Subcutaneous abdominal adipose tissue (tissue), 5 donors: ENCODE measurements at regions not wholly inside any gene's neighbourhood (a gene's known extent, or its start where the extent isn't known, plus 50 kb on each side); places are given as distances from the start of the nearest gene placed in this dataset.

Source experiments
- H3K27ac ChIP-seq: one replicate; pipeline ENCODE4 v1.7.0; 2013; ENCODE audit warnings: low read depth, mild to moderate bottlenecking, inconsistent platforms, low read length, moderate library complexity
- H3K27me3 ChIP-seq, 5 donors: one replicate each; pipeline ENCODE4 v1.7.0; 2013; ENCODE audit warnings: low read length in 5 of 5, inconsistent platforms in 1 of 5; ENCODE audit not compliant: control insufficient read depth in 5 of 5, insufficient read depth in 4 of 5
- H3K36me3 ChIP-seq, 5 donors: one replicate each; pipeline ENCODE4 v1.7.0; 2013; ENCODE audit warnings: low read length in 5 of 5; ENCODE audit not compliant: control insufficient read depth in 5 of 5, insufficient read depth in 5 of 5
- H3K4me1 ChIP-seq, 5 donors: one replicate each; pipeline ENCODE4 v1.7.0; 2013; ENCODE audit warnings: low read length in 5 of 5, mild to moderate bottlenecking in 3 of 5, moderate library complexity in 1 of 5; ENCODE audit not compliant: control insufficient read depth in 5 of 5, insufficient read depth in 5 of 5
- H3K4me3 ChIP-seq, 5 donors: one replicate each; pipeline ENCODE4 v1.7.0; 2013; ENCODE audit warnings: low read length in 5 of 5, low read depth in 1 of 5
- H3K9ac ChIP-seq, 5 donors: one replicate each; pipeline ENCODE4 v1.7.0; 2013; ENCODE audit warnings: low read length in 5 of 5, mild to moderate bottlenecking in 4 of 5, moderate library complexity in 3 of 5
- H3K9me3 ChIP-seq, 5 donors: one replicate each; pipeline ENCODE4 v1.7.0; 2013; ENCODE audit warnings: low read length in 5 of 5; ENCODE audit not compliant: control insufficient read depth in 5 of 5
- donor health status: healthy.
- donor health status: healthy.
- donor health status: healthy.
- donor health status: healthy.
- donor health status: healthy.

GRCh38 chr13:73440296-73440895 is 381.6 kb downstream of the KLF5 start:
- H3K4me3 ChIP-seq: peak overlapping the region in 4 of 5 donors; percentile 11 to 30 (median 17)
- no peak overlapping the region for H3K27ac ChIP-seq
- H3K4me1 ChIP-seq: no peaks in the 10 kb centered on the region
- peaks cover 14 to 62% (median 53%) of the 10 kb centered on the region in 5 donors for H3K9me3 ChIP-seq
- H3K9ac ChIP-seq: no peak overlapping the region
- no peaks in the 10 kb centered on the region for H3K27me3 ChIP-seq
- H3K36me3 ChIP-seq: no peaks in the 10 kb centered on the region

DNA sequence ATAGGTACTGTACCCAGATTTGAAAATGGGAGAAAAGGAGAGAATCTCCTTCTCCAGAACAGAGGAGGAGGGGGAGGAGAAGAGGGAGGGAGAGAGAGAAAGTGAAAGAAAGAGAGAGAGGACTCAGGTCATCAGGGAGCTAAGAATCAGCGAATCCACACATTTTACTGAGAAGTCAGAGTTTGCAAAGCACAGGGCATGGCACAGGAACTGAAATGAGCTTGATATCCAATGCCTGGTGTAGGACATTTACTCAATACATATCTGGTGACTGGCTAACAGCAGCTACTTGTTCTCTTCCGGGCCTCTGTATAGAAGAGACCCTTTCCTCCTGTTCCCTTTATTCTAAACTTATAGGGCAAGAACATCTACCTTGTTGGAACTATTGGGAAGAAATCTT is 375.1 kb downstream of the KLF5 start:
- no peaks in the 10 kb centered on the region for H3K27me3 ChIP-seq
- no peak overlapping the region for H3K4me3 ChIP-seq
- no peaks in the 10 kb centered on the region for H3K4me1 ChIP-seq
- no peak overlapping the region for H3K9ac ChIP-seq
- no peaks in the 10 kb centered on the region for H3K36me3 ChIP-seq
- peaks cover 0 to 23% (median 15%) of the 10 kb centered on the region in 5 donors for H3K9me3 ChIP-seq
- no peak overlapping the region for H3K27ac ChIP-seq

DNA sequence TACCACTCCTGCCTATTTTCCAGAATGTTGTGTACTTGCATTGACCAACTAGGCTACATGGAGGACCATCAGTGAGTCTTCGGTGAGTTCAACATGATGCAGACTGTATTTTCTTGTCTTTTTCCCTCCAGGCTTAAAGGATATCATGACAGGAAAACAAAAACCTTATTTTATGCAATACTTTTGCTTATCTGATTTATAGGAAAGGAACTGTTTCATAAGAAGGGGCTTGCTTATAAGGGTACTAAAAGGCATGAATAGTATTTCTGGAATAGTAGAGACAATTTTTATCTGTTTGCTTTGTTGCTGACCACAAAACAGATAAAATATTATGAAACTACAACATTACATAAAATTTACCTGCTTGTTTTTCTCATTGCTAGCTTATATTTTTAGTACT is 374.7 kb downstream of the KLF5 start:
- H3K9me3 ChIP-seq: peaks cover 0 to 18% (median 12%) of the 10 kb centered on the region in 5 donors
- no peaks in the 10 kb centered on the region for H3K36me3 ChIP-seq
- no peak overlapping the region for H3K27ac ChIP-seq
- no peaks in the 10 kb centered on the region for H3K4me1 ChIP-seq
- H3K4me3 ChIP-seq: no peak overlapping the region
- no peak overlapping the region for H3K9ac ChIP-seq
- H3K27me3 ChIP-seq: no peaks in the 10 kb centered on the region

DNA sequence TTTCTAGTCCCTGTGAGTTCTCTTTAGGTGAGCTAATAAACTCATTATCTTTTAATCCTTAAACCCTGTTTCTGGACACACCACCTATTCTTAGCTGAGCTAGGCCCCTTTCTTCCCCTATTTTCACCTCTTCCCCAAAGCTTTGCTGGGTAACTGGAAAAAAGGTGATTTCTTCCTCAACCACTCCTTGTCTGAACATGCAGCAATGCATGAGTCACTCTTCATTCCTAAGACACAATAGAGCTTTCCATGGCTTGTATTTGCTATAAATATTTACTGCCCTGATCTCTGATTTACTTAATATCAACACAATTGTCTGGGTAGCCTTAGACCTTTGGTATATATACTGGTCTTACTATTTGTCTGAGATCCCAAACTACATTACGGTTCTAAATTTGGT is 370.9 kb downstream of the KLF5 start:
- Histone ChIP-seq H3K27ac (no peak overlapping the region), H3K9ac (no peak overlapping the region), H3K4me1 (no peaks in the 10 kb centered on the region), H3K27me3 (no peaks in the 10 kb centered on the region), H3K9me3 (no peaks in the 10 kb centered on the region), H3K36me3 (no peaks in the 10 kb centered on the region), H3K4me3 (no peak overlapping the region)

DNA sequence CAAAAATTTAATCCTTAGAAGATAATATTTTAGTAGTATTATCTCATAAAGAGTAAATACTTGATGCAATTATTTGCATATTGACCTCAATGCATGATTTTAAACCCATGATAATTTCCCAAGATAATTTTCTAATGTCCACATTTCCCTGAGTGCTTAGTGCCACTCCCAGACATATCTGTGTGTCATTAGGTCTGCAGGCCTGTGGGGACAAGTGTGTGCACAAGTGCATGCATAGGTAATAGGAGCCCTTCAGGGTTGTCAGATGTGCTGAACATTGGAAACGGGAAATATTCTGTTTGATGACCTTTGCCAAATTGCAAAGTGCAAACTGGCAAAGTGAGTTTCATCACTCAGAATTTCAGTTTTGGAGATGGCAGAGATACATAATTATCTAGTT is 369.9 kb downstream of the KLF5 start:
- no peak overlapping the region for H3K4me3 ChIP-seq
- no peaks in the 10 kb centered on the region for H3K36me3 ChIP-seq
- H3K9ac ChIP-seq: no peak overlapping the region
- H3K27me3 ChIP-seq: no peaks in the 10 kb centered on the region
- no peak overlapping the region for H3K27ac ChIP-seq
- no peaks in the 10 kb centered on the region for H3K9me3 ChIP-seq
- H3K4me1 ChIP-seq: no peaks in the 10 kb centered on the region

DNA sequence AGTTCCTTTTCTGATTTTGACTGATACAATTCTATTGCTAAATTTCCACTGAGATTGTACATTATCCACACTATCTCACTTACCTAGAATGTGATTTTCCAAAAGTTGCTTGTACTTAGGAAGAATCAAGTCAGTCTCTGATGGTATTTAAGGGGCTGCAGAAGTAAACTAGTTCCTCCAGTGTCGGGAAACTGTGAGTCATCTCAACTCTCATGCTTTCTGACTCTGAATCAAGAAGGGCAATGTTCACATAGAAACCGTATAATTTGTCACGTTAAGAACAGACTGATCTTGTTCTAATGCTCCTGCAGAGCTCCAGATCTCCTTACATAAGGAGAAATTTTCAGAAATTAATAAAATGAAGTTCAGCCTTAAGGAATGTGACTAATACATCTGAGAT is 369.3 kb downstream of the KLF5 start:
- H3K4me1 ChIP-seq: no peaks in the 10 kb centered on the region
- H3K4me3 ChIP-seq: no peak overlapping the region
- H3K9me3 ChIP-seq: no peaks in the 10 kb centered on the region
- no peak overlapping the region for H3K27ac ChIP-seq
- no peak overlapping the region for H3K9ac ChIP-seq
- H3K36me3 ChIP-seq: no peaks in the 10 kb centered on the region
- no peaks in the 10 kb centered on the region for H3K27me3 ChIP-seq

- Histone ChIP-seq H3K9ac (no peak overlapping the region), H3K27ac (no peak overlapping the region), H3K36me3 (no peaks in the 10 kb centered on the region), H3K4me1 (no peaks in the 10 kb centered on the region), H3K4me3 (no peak overlapping the region), H3K27me3 (no peaks in the 10 kb centered on the region), H3K9me3 (no peaks in the 10 kb centered on the region)
Measured at GRCh38 chr13:73422973-73423372, 364.2 kb downstream of the KLF5 start.

- H3K36me3 ChIP-seq: no peaks in the 10 kb centered on the region
- H3K4me3 ChIP-seq: no peak overlapping the region
- H3K4me1 ChIP-seq: no peaks in the 10 kb centered on the region
- no peak overlapping the region for H3K9ac ChIP-seq
- no peaks in the 10 kb centered on the region for H3K27me3 ChIP-seq
- H3K27ac ChIP-seq: no peak overlapping the region
- no peaks in the 10 kb centered on the region for H3K9me3 ChIP-seq
Measured at GRCh38 chr13:73421310-73421912, 362.6 kb downstream of the KLF5 start.

GRCh38 chr13:73419186-73419585 is 360.4 kb downstream of the KLF5 start:
- Histone ChIP-seq H3K4me3 (no peak overlapping the region), H3K9ac (no peak overlapping the region), H3K27ac (no peak overlapping the region), H3K4me1 (no peaks in the 10 kb centered on the region), H3K27me3 (no peaks in the 10 kb centered on the region), H3K9me3 (no peaks in the 10 kb centered on the region), H3K36me3 (no peaks in the 10 kb centered on the region)

- Histone ChIP-seq H3K9ac (no peak overlapping the region), H3K4me1 (no peaks in the 10 kb centered on the region)
Measured at GRCh38 chr13:73417012-73417615, 358.3 kb downstream of the KLF5 start.

More at GRCh38 chr13:73417012-73417615, 358.3 kb downstream of the KLF5 start:
- Histone ChIP-seq H3K36me3 (no peaks in the 10 kb centered on the region), H3K9me3 (no peaks in the 10 kb centered on the region), H3K4me3 (no peak overlapping the region), H3K27ac (no peak overlapping the region), H3K27me3 (no peaks in the 10 kb centered on the region)
